Progenitor cell of endocrine pancreas (in vitro differentiated cells): ENCODE measurements at regions not wholly inside any gene's neighbourhood (a gene's known extent, or its start where the extent isn't known, plus 50 kb on each side); places are given as distances from the start of the nearest gene placed in this dataset.

Experiments used
- DNase-seq: peaks from one replicate; pipeline ENCODE4 v3.0.0; 2021; ENCODE audit warnings: low spot score; ENCODE audit not compliant: unreplicated experiment
- H3K27ac Mint-ChIP-seq: 2 replicates; pipeline ENCODE4 v1.8.0; 2021; ENCODE audit warnings: mild to moderate bottlenecking, moderate library complexity, mixed read lengths
- H3K27me3 Mint-ChIP-seq: 2 replicates; pipeline ENCODE4 v1.8.0; 2021; ENCODE audit warnings: mixed read lengths
- H3K36me3 Mint-ChIP-seq: 2 replicates; pipeline ENCODE4 v1.8.0; 2022; ENCODE audit warnings: mixed read lengths; ENCODE audit not compliant: insufficient read depth
- H3K4me1 Mint-ChIP-seq: 2 replicates; pipeline ENCODE4 v1.8.0; 2021; ENCODE audit warnings: low read depth, mixed read lengths
- H3K4me3 Mint-ChIP-seq: 2 replicates; pipeline ENCODE4 v1.8.0; 2021; ENCODE audit warnings: low read depth, mild to moderate bottlenecking, moderate library complexity, mixed read lengths
- H3K9me3 Mint-ChIP-seq: 2 replicates; pipeline ENCODE4 v1.8.0; 2021; ENCODE audit warnings: low read depth, mixed read lengths
- CTCF ChIP-seq: fragments of 200-600 bp; sonication (generic); IDR thresholded peaks from one replicate; pipeline ENCODE4 v1.5.0; 2021; ENCODE audit warnings: antibody characterized with exemption, mild to moderate bottlenecking; ENCODE audit not compliant: unreplicated experiment

DNA sequence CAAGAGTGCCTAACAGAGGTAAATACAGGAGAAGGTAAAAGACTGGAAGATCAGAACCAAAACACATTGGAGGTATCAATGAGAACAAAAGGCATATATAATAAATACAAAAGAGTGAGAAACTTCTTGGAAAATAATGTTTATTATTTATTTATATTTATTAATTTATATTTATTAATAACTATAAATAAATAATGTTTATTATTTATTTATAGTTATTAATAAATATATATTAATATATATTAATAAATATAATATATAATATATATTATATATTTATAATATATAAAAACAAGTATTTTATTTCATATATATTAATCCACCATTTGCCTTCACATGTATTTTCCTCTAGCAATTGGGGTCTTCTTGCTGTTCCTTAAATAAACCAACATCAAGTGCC lies 391.9 kb downstream of the GPATCH2 start:
- peaks cover 10% of the 10 kb centered on the region for H3K4me1 Mint-ChIP-seq
- no peak overlapping the region for H3K27ac Mint-ChIP-seq
- peaks cover 31% of the 10 kb centered on the region for H3K27me3 Mint-ChIP-seq
- TF ChIP-seq CTCF: no peak
- no peak overlapping the region for H3K4me3 Mint-ChIP-seq
- DNase-seq: no peak
- peaks cover 6% of the 10 kb centered on the region for H3K9me3 Mint-ChIP-seq
- H3K36me3 Mint-ChIP-seq: no peaks in the 10 kb centered on the region

DNA sequence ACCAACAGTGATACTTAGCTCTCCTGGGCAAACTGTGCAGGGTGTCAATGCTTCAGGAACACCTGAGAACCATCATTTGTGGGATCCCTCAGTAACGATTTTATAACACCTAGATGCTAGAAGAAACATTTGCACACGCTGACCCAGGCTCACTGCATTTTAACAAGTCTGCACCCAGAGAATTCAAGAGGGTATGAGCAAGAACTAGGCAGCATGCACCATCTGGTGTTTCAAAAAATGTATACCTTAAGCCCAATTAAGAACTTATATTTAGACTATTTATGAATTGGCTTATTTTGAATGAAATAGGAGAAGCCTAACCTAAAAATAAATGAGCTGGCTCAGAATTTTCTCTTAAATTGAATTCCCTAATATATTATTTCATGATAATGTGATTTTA lies 400.5 kb downstream of the GPATCH2 start:
- H3K27ac Mint-ChIP-seq: no peak overlapping the region
- no peak for TF ChIP-seq CTCF
- H3K4me1 Mint-ChIP-seq: peaks cover 5% of the 10 kb centered on the region
- H3K27me3 Mint-ChIP-seq: peaks cover 6% of the 10 kb centered on the region
- H3K4me3 Mint-ChIP-seq: no peak overlapping the region
- no peaks in the 10 kb centered on the region for H3K9me3 Mint-ChIP-seq
- no peak for DNase-seq
- no peaks in the 10 kb centered on the region for H3K36me3 Mint-ChIP-seq

GRCh38 chr1:217228689-217229088 lies 402.2 kb downstream of the GPATCH2 start:
- DNase-seq: no peak
- Mint-ChIP-seq H3K9me3 (no peaks in the 10 kb centered on the region), H3K4me1 (peaks cover 5% of the 10 kb centered on the region), H3K36me3 (no peaks in the 10 kb centered on the region), H3K27me3 (peaks cover 6% of the 10 kb centered on the region), H3K4me3 (no peak overlapping the region), H3K27ac (no peak overlapping the region)
- TF ChIP-seq CTCF: no peak

- H3K27ac Mint-ChIP-seq: no peak overlapping the region
- H3K9me3 Mint-ChIP-seq: no peaks in the 10 kb centered on the region
- no peaks in the 10 kb centered on the region for H3K36me3 Mint-ChIP-seq
- DNase-seq: no peak
- no peak for TF ChIP-seq CTCF
- no peak overlapping the region for H3K4me3 Mint-ChIP-seq
- peaks cover 5% of the 10 kb centered on the region for H3K4me1 Mint-ChIP-seq
- peaks cover 6% of the 10 kb centered on the region for H3K27me3 Mint-ChIP-seq
Measured at GRCh38 chr1:217224201-217224600, 406.7 kb downstream of the GPATCH2 start.

GRCh38 chr1:217214551-217214950 lies 416.3 kb downstream of the GPATCH2 start:
- H3K4me1 Mint-ChIP-seq: no peaks in the 10 kb centered on the region
- H3K4me3 Mint-ChIP-seq: no peak overlapping the region
- H3K27me3 Mint-ChIP-seq: peaks cover 6% of the 10 kb centered on the region
- DNase-seq: no peak
- H3K9me3 Mint-ChIP-seq: no peaks in the 10 kb centered on the region
- no peak overlapping the region for H3K27ac Mint-ChIP-seq
- no peaks in the 10 kb centered on the region for H3K36me3 Mint-ChIP-seq
- no peak for TF ChIP-seq CTCF
